Fibroblast of pulmonary artery (primary cell): ENCODE measurements at regions not wholly inside any gene's neighbourhood (a gene's known extent, or its start where the extent isn't known, plus 50 kb on each side); places are given as distances from the start of the nearest gene placed in this dataset.
A peak's percentile ranks its signal among the peaks of the same experiment; 100 is the strongest.

ENCODE experiments used
- DNase-seq: peaks from one replicate; pipeline ENCODE4 v3.0.0-alpha.2; 2010; ENCODE audit warnings: low read depth
- H3K4me3 ChIP-seq: replicated peaks from 2 replicates; pipeline ENCODE4 v1.5.1; 2011; ENCODE audit warnings: low read depth, mild to moderate bottlenecking, control low read depth, low read length, moderate library complexity
- TF ChIP-seq, protein P1 (sequence below): IDR thresholded peaks from 2 replicates; pipeline ENCODE4 v1.5.1; 2011; ENCODE audit warnings: mild to moderate bottlenecking, control low read depth, low read length, inconsistent platforms; ENCODE audit errors: missing control alignments

DNA sequence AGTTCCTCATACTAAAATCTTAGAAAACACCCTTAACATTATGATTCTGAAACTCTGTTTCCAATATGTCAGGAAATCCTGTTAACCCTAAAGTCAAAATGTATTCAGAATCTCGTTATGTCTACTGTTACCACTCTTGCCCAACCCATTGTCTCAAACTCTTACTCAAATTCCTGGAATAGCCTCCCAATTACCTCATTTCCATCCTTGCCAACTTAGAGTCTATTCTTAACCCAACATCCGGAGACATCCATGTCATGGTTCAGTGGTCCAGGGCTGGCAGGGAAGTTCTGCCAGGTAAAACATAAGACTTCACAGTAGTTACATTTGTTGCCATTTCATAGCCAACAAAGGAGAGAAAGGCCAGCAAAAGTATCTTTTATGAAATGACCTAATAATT is 593.9 kb downstream of the PYDC2 start:
- TF ChIP-seq, protein P1, sequence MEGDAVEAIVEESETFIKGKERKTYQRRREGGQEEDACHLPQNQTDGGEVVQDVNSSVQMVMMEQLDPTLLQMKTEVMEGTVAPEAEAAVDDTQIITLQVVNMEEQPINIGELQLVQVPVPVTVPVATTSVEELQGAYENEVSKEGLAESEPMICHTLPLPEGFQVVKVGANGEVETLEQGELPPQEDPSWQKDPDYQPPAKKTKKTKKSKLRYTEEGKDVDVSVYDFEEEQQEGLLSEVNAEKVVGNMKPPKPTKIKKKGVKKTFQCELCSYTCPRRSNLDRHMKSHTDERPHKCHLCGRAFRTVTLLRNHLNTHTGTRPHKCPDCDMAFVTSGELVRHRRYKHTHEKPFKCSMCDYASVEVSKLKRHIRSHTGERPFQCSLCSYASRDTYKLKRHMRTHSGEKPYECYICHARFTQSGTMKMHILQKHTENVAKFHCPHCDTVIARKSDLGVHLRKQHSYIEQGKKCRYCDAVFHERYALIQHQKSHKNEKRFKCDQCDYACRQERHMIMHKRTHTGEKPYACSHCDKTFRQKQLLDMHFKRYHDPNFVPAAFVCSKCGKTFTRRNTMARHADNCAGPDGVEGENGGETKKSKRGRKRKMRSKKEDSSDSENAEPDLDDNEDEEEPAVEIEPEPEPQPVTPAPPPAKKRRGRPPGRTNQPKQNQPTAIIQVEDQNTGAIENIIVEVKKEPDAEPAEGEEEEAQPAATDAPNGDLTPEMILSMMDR = no peak
- H3K4me3 ChIP-seq = no peak overlapping the region
- peak; percentile 43 for DNase-seq

DNA sequence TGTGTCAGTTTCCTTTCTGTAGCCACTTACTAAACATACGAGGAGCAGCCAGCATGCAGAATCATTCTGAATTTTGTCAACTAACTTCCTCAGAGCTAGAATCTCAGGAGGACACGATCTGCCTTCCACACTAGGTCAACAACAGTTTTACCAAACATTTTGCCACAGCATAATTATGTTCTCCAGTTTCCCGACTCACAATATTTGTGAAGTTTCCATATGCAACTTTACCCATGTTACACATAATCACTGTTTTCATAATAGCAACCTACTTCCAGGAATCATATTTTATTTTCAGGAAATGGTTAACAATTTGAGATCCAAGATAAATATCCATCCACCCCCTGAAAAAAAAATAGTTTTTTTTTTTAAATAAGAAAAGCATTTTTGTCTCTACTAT is 595.0 kb downstream of the PYDC2 start:
- no peak overlapping the region for H3K4me3 ChIP-seq
- DNase-seq = no peak
- TF ChIP-seq, protein P1 = no peak

DNA sequence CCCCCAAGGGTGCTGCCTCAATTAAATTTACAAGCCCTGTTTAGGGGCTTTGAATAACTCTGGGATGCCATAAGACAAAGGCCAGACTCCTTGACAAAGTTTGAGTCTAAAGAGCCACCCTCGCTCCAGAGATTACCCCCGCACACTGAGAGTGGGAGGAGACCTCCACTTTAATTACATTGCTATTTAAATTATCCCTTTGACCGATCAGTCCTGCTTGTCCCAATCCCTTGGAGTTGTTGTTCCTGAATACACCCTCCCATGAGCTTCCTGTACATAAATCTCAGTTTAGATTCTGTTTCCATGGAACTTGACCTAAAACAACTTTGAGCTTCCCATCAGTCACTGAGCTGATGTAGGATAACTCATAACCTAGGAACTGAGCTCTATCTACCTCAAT is 596.3 kb downstream of the PYDC2 start:
- no peak for DNase-seq
- no peak overlapping the region for H3K4me3 ChIP-seq
- TF ChIP-seq, protein P1 = no peak

DNA sequence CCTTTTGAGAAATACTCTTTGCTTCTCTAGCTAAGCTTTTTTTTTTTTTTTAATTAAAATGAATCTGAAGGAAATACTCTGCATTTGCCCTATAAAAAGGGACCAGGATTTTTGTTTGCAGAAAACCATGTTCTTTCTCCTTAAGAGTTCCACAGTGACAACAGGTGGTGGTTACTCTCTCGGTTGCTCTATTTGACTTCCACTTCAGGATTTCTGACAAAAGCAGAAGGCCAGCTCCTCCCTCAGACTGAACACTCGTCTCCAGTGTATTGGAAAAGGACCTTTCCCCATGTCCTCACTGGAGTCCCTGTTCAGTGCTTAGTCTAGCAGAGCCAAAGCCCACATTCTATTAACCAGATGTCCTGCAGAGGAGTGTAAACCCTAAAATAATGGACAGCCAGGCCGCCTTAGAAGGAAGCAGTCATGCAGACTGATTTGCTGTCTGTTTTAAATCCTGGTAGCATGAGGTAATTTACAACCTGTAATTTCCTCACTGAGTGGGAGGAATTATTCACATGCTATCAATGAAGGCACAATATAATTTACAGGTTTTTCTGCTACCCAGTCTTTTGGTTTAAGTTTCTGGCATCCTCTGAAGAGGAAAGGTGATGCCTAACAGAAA is 599.3 kb downstream of the PYDC2 start:
- TF ChIP-seq, protein P1 = no peak
- no peak overlapping the region for H3K4me3 ChIP-seq
- no peak for DNase-seq

DNA sequence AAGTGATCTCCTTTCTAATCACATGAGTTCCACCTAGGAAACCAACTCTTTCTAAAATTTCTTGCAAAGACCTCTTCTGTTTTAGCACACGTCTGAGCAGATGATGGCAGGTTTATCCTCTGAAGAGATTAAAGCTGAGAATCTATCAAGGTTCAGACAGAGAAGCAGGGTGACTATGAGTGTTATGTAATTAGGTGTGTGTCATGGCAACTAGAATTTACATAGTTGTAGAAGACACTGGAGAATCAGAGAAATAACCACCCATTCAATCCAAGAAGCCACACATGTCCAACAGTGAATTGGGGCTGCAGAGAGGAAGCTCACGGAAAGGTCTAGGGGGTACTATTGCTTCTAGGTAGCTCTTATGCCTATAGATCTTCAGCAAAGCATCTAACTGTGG is 600.5 kb downstream of the PYDC2 start:
- DNase-seq = no peak
- TF ChIP-seq, protein P1 = no peak
- H3K4me3 ChIP-seq = no peak overlapping the region

DNA sequence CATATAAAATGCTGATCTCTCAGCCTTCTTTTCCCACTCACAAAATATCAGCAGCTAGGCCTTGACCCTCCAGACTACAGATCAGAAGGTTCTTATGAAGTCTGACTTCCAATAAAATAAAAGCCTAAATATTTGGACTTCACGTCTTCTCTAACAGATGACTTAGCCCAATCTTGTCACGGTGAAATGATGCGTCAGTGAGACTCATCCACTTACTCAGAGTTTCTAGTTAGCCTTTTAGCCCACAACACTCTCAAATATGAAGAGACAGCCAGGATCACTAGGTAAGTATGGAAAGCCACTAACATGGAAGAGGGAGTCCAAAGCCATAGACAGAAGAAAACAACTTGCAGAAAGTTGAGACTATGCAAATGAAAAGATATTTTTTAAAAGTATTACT is 601.2 kb downstream of the PYDC2 start:
- no peak overlapping the region for H3K4me3 ChIP-seq
- no peak for DNase-seq
- TF ChIP-seq, protein P1 = no peak

DNA sequence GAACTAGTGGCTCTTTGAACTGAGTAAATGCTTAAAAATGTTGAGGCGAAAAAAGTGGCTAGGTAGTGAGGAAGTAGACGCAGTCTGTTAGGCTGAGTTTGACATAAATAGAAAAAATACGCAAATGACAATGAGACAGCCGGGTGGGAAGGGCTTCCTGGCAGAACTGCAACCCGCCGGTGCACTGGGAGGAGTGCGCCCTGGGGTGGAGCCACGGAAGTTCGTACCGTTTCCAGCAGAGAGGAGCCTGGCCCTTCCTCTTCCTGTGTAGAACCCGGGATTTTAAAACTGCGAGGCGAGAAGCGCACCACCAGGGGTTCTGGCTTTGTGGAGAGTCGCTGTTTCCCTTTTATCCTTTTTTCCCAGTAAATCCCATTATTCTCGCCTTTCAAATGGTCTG is 602.6 kb downstream of the PYDC2 start:
- DNase-seq = no peak
- TF ChIP-seq, protein P1 = no peak
- no peak overlapping the region for H3K4me3 ChIP-seq
